Dermis blood vessel endothelial cell (primary cell): ENCODE measurements at regions not wholly inside any gene's neighbourhood (a gene's known extent, or its start where the extent isn't known, plus 50 kb on each side); places are given as distances from the start of the nearest gene placed in this dataset.
"Not testable (repeated sequence)": the region's sequence is repeated elsewhere in the genome, so short reads cannot be mapped to it uniquely, and the experiment has no call there.

Source experiments
- DNase-seq: peaks from one replicate; pipeline ENCODE4 v3.0.0; 2010

- DNase-seq: no peak
These were observed 160.5 kb downstream of the FOXD2 start for GRCh38 chr1:47598357-47598756.

- DNase-seq: no peak
These were observed 161.9 kb downstream of the FOXD2 start for GRCh38 chr1:47599777-47600176.

- not testable (repeated sequence) for DNase-seq
These were observed 164.6 kb downstream of the FOXD2 start for GRCh38 chr1:47602491-47602890.

GRCh38 chr1:47604869-47605268 lies 167.0 kb downstream of the FOXD2 start:
- not testable (repeated sequence) for DNase-seq

GRCh38 chr1:47608296-47608875 lies 170.5 kb downstream of the FOXD2 start:
- DNase-seq: no peak

- no peak for DNase-seq
These were observed 174.1 kb downstream of the FOXD2 start for GRCh38 chr1:47611992-47612391.

GRCh38 chr1:47612819-47613218 lies 175.0 kb downstream of the FOXD2 start:
- no peak for DNase-seq

- DNase-seq: no peak
These were observed 178.2 kb downstream of the FOXD2 start for GRCh38 chr1:47616036-47616435.

GRCh38 chr1:47616906-47617305 lies 179.1 kb downstream of the FOXD2 start:
- no peak for DNase-seq

GRCh38 chr1:47617381-47618221 lies 179.8 kb downstream of the FOXD2 start:
- DNase-seq: no peak

- no peak for DNase-seq
These were observed 180.4 kb downstream of the FOXD2 start for GRCh38 chr1:47618222-47618720.

- DNase-seq: no peak
These were observed 181.0 kb downstream of the FOXD2 start for GRCh38 chr1:47618830-47619229.

- no peak for DNase-seq
These were observed 183.6 kb downstream of the FOXD2 start for GRCh38 chr1:47621483-47621882.

- DNase-seq: no peak
These were observed 184.1 kb downstream of the FOXD2 start for GRCh38 chr1:47621977-47622376.

- no peak for DNase-seq
These were observed 185.1 kb downstream of the FOXD2 start for GRCh38 chr1:47622776-47623556.

- no peak for DNase-seq
These were observed 185.7 kb downstream of the FOXD2 start for GRCh38 chr1:47623557-47623940.

- DNase-seq: no peak
These were observed 186.7 kb downstream of the FOXD2 start for GRCh38 chr1:47624531-47624930.

GRCh38 chr1:47627016-47627415 lies 189.2 kb downstream of the FOXD2 start:
- no peak for DNase-seq

- DNase-seq: no peak
These were observed 189.9 kb downstream of the FOXD2 start for GRCh38 chr1:47627471-47628370.

- DNase-seq: no peak
These were observed 191.4 kb downstream of the FOXD2 start for GRCh38 chr1:47629201-47629600.

- no peak for DNase-seq
These were observed 192.5 kb downstream of the FOXD2 start for GRCh38 chr1:47630346-47630745.

- no peak for DNase-seq
These were observed 193.7 kb downstream of the FOXD2 start for GRCh38 chr1:47631411-47631995.
